Spleen (tissue), 7 donors: ENCODE measurements at regions not wholly inside any gene's neighbourhood (a gene's known extent, or its start where the extent isn't known, plus 50 kb on each side); places are given as distances from the start of the nearest gene placed in this dataset.

Experiments
- CTCF ChIP-seq, 11 experiments: fragments of 200-600 bp in 7 of 11; fragments of 450-650 bp in 4 of 11; sonication (generic) in 4 of 11; IDR thresholded peaks in 8 of 11; conservative IDR thresholded peaks in 3 of 11; 1 replicate in 7 of 11; 2 replicates in 4 of 11; pipeline versions ENCODE4 v1.4.0 to v1.8.0; 2016 to 2021; ENCODE audit warnings: antibody characterized with exemption in 11 of 11, inconsistent platforms in 4 of 11, mild to moderate bottlenecking in 1 of 11
- POLR2A ChIP-seq, 3 donors: fragments of 450-650 bp; IDR thresholded peaks; one replicate each; pipeline ENCODE4 v1.5.1; 2017; ENCODE audit warnings: antibody characterized with exemption in 3 of 3, mild to moderate bottlenecking in 1 of 3
- POLR2AphosphoS5 ChIP-seq, 3 donors: sonication (generic); formaldehyde crosslinking; IDR thresholded peaks; one replicate each; pipeline ENCODE4 v1.5.1; 2017; ENCODE audit warnings: antibody characterized with exemption in 3 of 3
- donor health status: DM: no; HTN: no; CAD: no; lungs with moderate emphysema.
- donor health status: DM: no; HTN: no; CAD: no.
- donor health status: DM: no; HTN: no; CAD: no.

GRCh38 chr1:193320270-193320669 is 133.9 kb upstream of the B3GALT2 start:
- no peak for TF ChIP-seq CTCF (IDR thresholded peaks at IDR 0.05 in 8 of 11, conservative IDR thresholded peaks at IDR 0.05 in 3 of 11)
- no peak for TF ChIP-seq POLR2A (IDR thresholded peaks at IDR 0.05)
- no peak for TF ChIP-seq POLR2AphosphoS5 (IDR thresholded peaks at IDR 0.05)
